Type B pancreatic cell (in vitro differentiated cells): ENCODE measurements at regions not wholly inside any gene's neighbourhood (a gene's known extent, or its start where the extent isn't known, plus 50 kb on each side); places are given as distances from the start of the nearest gene placed in this dataset.
A peak's percentile ranks its signal among the peaks of the same experiment; 100 is the strongest.

ENCODE experiments used
- DNase-seq: peaks from one replicate; pipeline ENCODE4 v3.0.0; 2021; ENCODE audit warnings: mixed read lengths; ENCODE audit not compliant: unreplicated experiment; ENCODE audit errors: extremely low spot score
- H3K27ac Mint-ChIP-seq: 2 replicates; pipeline ENCODE4 v1.8.0; 2021; ENCODE audit warnings: mild to moderate bottlenecking, mixed read lengths
- H3K27me3 Mint-ChIP-seq: 2 replicates; pipeline ENCODE4 v1.8.0; 2021; ENCODE audit warnings: mixed read lengths
- H3K36me3 Mint-ChIP-seq: 2 replicates; pipeline ENCODE4 v1.8.0; 2021; ENCODE audit warnings: mixed read lengths
- H3K4me1 Mint-ChIP-seq: one replicate; pipeline ENCODE4 v1.8.0; 2021; ENCODE audit warnings: mixed read lengths; ENCODE audit not compliant: unreplicated experiment
- H3K4me3 Mint-ChIP-seq: 2 replicates; pipeline ENCODE4 v1.8.0; 2021; ENCODE audit warnings: mild to moderate bottlenecking, mixed read lengths
- H3K9me3 Mint-ChIP-seq: 2 replicates; pipeline ENCODE4 v1.8.0; 2021; ENCODE audit warnings: mixed read lengths
- TF ChIP-seq, protein P1 (sequence below): fragments of 200-600 bp; sonication (generic); conservative IDR thresholded peaks from 2 replicates; pipeline ENCODE4 v1.5.0; 2021; ENCODE audit warnings: antibody characterized with exemption, mild to moderate bottlenecking

DNA sequence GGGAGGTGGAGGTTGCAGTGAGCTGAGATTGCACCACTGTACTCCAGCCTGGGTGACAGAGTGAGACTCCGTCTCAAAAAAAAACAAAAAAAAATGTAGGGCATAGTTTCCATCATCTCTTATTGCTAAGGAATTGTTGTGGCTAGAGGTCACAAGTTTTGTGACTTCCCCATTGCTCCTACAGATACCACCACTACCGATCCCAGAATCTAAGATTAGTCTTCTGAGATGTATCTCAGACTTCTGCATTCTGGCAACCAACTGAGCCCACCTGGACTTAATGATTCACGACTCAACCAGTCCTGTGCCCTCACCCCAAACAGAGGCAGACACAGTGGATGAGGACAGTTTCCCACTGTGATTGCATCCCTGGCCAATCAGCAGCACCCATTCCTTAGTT lies 148.9 kb downstream of the NECTIN1 start:
- TF ChIP-seq, protein P1, sequence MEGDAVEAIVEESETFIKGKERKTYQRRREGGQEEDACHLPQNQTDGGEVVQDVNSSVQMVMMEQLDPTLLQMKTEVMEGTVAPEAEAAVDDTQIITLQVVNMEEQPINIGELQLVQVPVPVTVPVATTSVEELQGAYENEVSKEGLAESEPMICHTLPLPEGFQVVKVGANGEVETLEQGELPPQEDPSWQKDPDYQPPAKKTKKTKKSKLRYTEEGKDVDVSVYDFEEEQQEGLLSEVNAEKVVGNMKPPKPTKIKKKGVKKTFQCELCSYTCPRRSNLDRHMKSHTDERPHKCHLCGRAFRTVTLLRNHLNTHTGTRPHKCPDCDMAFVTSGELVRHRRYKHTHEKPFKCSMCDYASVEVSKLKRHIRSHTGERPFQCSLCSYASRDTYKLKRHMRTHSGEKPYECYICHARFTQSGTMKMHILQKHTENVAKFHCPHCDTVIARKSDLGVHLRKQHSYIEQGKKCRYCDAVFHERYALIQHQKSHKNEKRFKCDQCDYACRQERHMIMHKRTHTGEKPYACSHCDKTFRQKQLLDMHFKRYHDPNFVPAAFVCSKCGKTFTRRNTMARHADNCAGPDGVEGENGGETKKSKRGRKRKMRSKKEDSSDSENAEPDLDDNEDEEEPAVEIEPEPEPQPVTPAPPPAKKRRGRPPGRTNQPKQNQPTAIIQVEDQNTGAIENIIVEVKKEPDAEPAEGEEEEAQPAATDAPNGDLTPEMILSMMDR: no peak
- H3K27me3 Mint-ChIP-seq: peaks cover 31% of the 10 kb centered on the region
- H3K4me3 Mint-ChIP-seq: no peak overlapping the region
- no peak overlapping the region for H3K27ac Mint-ChIP-seq
- no peaks in the 10 kb centered on the region for H3K36me3 Mint-ChIP-seq
- H3K9me3 Mint-ChIP-seq: no peaks in the 10 kb centered on the region
- no peak for DNase-seq
- no peaks in the 10 kb centered on the region for H3K4me1 Mint-ChIP-seq

DNA sequence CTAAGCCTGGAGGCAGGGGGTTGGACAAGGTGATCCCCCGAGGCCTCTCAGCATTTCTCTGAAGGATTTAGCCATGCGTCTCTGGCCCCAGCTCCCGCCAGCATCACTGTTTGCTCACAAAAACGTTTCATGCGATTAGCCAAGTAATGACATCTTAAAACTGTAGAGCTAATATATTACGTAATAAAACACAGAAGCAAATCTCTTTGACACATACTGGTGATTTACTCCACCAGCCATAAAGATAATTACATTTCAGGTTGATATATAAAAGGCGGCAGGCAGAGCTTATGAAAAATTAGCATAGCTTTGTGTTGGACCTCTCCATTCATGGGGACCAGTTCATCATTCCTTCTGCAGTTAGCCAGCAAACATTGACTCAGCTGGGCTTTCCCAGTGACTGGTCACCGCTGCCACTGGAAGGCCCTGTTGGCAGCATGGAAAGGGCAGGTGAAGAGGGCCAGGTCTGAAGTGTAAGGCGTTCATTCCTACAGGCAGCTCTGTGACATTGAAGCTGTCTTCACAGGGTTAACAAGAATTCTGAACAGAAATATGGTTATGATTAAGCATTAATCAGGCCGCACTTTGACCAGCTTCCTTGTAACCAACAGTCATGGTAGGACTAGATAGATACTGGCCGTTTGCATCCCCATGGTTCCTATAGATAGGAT lies 150.3 kb downstream of the NECTIN1 start:
- no peak overlapping the region for H3K27ac Mint-ChIP-seq
- no peak overlapping the region for H3K4me3 Mint-ChIP-seq
- DNase-seq: no peak

DNA sequence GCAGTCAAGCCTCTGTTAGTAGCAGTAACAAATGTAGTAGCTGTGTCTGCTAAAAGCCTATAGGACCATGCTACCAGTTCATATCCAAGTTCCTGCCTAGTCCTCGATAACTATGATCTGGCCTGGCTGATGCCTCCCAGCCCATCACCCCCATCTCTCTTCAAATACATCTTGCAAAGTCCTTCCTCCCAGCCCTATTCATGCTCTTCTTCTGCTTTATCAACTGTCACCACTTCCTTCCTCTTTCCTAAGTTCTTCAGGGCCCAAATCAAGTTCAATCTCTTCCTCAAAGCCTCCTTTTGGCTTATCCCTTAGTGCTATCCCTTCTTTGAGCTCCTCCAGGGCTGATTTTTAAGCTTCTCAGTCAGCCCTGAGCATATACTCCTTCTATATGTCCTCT lies 150.9 kb upstream of the THY1 start:
- Mint-ChIP-seq H3K27me3 (peaks cover 22% of the 10 kb centered on the region), H3K4me3 (no peak overlapping the region), H3K36me3 (no peaks in the 10 kb centered on the region), H3K9me3 (no peaks in the 10 kb centered on the region), H3K27ac (no peak overlapping the region), H3K4me1 (peaks cover under 1% of the 10 kb centered on the region)
- DNase-seq: no peak
- TF ChIP-seq, protein P1: no peak

More for the DNA sequence above, 150.3 kb downstream of the NECTIN1 start:
- no peaks in the 10 kb centered on the region for H3K36me3 Mint-ChIP-seq
- TF ChIP-seq, protein P1: no peak
- H3K27me3 Mint-ChIP-seq: peaks cover 33% of the 10 kb centered on the region
- H3K4me1 Mint-ChIP-seq: no peaks in the 10 kb centered on the region
- H3K9me3 Mint-ChIP-seq: no peaks in the 10 kb centered on the region

DNA sequence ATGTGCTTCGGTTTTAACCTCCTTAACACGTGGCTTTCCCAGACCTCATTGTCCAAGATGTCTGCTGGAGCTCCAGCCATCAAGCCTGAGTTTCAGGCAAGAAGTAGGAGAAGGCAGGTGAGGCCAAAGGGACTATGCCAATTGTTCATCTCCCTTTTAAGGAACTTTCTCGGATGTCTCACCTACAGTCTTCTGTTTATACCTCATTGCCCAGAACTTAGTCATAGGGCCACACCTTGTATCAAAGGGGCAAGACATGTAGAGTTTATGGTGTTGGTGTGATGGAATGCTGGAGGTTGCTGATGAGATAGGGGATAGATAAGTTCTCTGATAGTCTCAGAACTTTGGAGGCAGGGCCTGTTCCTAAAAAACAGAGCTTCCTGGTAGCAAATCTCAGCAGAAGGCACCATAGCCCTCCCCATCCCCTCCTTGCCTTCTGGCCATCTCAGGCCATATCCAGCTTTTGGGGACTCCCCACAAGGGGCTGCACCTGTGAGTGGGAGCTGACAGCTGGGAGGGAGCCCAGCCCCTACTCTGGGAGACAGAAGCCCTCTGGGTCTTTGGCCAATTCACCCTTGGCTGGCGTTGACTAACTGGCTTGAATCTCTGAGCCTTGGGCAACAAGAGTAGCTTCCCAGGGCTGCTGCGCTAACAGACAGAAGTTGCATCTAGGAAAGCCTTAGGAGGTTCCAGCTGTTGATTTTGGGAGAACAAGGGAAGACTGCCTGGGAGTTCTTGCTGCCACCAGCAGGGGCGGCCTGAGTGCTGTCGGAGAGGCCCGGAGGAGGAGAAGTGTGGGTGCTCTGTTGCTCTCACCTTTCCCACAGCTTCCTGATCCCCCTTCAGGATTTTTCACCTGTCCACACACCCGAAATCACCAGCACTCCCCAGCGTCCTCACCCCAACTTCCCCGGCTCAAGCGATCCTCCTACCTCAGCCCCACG lies 149.8 kb upstream of the THY1 start:
- no peaks in the 10 kb centered on the region for H3K9me3 Mint-ChIP-seq
- TF ChIP-seq, protein P1: peak; percentile 35
- no peaks in the 10 kb centered on the region for H3K36me3 Mint-ChIP-seq
- no peak overlapping the region for H3K27ac Mint-ChIP-seq
- H3K4me1 Mint-ChIP-seq: peaks cover 9% of the 10 kb centered on the region
- peak; percentile 32 for DNase-seq
- no peak overlapping the region for H3K4me3 Mint-ChIP-seq
- peaks cover 19% of the 10 kb centered on the region for H3K27me3 Mint-ChIP-seq

DNA sequence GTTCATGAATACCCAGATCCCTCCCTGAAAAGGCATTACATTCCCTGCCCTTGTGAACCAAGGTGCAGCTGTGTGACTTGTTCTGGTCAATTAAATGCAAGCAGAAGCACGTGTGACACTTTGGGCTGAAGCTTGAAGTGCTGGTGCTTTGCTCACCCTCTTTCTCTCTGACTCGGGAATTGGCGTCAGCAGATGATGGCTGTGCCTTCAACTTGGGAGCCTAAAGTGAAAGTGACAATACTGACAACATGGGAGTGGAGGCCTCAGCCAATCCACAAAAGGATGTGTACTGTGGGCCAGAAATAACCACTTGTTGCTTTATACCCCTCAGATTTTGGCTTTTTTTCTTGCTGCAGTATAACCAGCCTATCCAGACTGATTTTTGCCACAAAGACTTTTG lies 148.3 kb upstream of the THY1 start:
- peak; percentile 34 for DNase-seq
- Mint-ChIP-seq H3K9me3 (no peaks in the 10 kb centered on the region), H3K27ac (no peak overlapping the region), H3K36me3 (no peaks in the 10 kb centered on the region), H3K4me1 (peaks cover 9% of the 10 kb centered on the region), H3K4me3 (no peak overlapping the region), H3K27me3 (peaks cover 15% of the 10 kb centered on the region)
- TF ChIP-seq, protein P1: no peak
